ENCODE measurements at regions not wholly inside any gene's neighbourhood (a gene's known extent, or its start where the extent isn't known, plus 50 kb on each side); places are given as distances from the start of the nearest gene placed in this dataset.

GRCh38 chr10:3648576-3648975 lies 136.4 kb downstream of the KLF6 start:
- TF ChIP-seq CTCF (IDR thresholded peaks at IDR 0.05) (no peak), POLR2A (IDR thresholded peaks at IDR 0.05) (no peak)

Measured in right lobe of liver (tissue), 4 donors.